ENCODE measurements at regions not wholly inside any gene's neighbourhood (a gene's known extent, or its start where the extent isn't known, plus 50 kb on each side); places are given as distances from the start of the nearest gene placed in this dataset.

DNA sequence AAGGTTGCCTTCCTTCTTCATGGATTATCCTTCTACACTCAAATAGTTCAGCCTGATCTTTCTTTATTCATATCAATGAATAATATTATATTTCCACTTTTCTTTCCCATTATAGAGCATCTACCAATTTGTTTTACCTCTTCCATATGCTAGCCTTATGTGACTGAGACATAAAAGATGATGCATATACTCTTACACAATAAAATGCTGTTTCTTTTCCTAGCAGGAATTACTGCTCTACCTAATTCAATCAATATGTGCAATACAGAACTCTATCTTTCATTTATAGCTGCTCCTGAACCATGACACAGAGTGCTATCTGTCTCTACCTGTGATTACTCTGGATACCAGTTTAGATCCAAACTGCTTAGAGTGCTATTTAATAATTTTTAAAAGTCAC is 2334.0 kb downstream of the PCDH7 start:
- Histone ChIP-seq H3K27me3 (ENCODE audit: insufficient read depth, low read length) (no peaks in the 10 kb centered on the region), H4K20me1 (ENCODE audit: insufficient read depth) (no peaks in the 10 kb centered on the region), H3K9me2 (ENCODE audit: insufficient read depth) (no peaks in the 10 kb centered on the region), H3K9me3 (ENCODE audit: control insufficient read depth in 1 of 2, insufficient read depth in 1 of 2, low read depth in 1 of 2, low read length in 2 of 2) (no peaks in the 10 kb centered on the region), H3K4me3 (replicated peaks in 1 of 2; ENCODE audit: low read depth in 1 of 2, low read length in 2 of 2) (no peak overlapping the region), H3K4me2 (ENCODE audit: low read length) (no peak overlapping the region), H3K9ac (ENCODE audit: low read length) (no peak overlapping the region), H2AFZ (ENCODE audit: low read depth, low read length, poor library complexity, severe bottlenecking) (no peak overlapping the region), H3K27ac (ENCODE audit: low read depth, low read length) (no peak overlapping the region), H3K4me1 (ENCODE audit: control insufficient read depth in 1 of 2, insufficient read depth in 2 of 2, low read length in 2 of 2) (no peaks in the 10 kb centered on the region), H3K79me2 (ENCODE audit: insufficient read depth, low read length) (no peaks in the 10 kb centered on the region), H3K36me3 (ENCODE audit: control insufficient read depth in 1 of 2, insufficient read depth in 2 of 2, low read length in 2 of 2) (no peaks in the 10 kb centered on the region)
- ChIA-PET CTCF (no interaction called here), RAD21 (ENCODE audit: low non-redundant PET in 1 of 2, low total read pairs in 2 of 2, uncharacterized antibody in 2 of 2, unreplicated experiment in 2 of 2) (no interaction called here), POLR2A (no interaction called here)
- no TSS peak for BruUV-seq (replicated peaks)
- DNase-seq (ENCODE audit: low read depth, low spot score) = no peak
- TF ChIP-seq, protein P1, sequence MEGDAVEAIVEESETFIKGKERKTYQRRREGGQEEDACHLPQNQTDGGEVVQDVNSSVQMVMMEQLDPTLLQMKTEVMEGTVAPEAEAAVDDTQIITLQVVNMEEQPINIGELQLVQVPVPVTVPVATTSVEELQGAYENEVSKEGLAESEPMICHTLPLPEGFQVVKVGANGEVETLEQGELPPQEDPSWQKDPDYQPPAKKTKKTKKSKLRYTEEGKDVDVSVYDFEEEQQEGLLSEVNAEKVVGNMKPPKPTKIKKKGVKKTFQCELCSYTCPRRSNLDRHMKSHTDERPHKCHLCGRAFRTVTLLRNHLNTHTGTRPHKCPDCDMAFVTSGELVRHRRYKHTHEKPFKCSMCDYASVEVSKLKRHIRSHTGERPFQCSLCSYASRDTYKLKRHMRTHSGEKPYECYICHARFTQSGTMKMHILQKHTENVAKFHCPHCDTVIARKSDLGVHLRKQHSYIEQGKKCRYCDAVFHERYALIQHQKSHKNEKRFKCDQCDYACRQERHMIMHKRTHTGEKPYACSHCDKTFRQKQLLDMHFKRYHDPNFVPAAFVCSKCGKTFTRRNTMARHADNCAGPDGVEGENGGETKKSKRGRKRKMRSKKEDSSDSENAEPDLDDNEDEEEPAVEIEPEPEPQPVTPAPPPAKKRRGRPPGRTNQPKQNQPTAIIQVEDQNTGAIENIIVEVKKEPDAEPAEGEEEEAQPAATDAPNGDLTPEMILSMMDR (IDR thresholded peaks at IDR 0.05 in 2 of 3, conservative IDR thresholded peaks at IDR 0.05 in 1 of 3; ENCODE audit: borderline replicate concordance in 1 of 3, insufficient read depth in 1 of 3, low read depth in 2 of 3, low read length in 2 of 3) = no peak
- TF ChIP-seq ZNF274 (IDR thresholded peaks at IDR 0.05; ENCODE audit: low read depth, low read length) (no peak), SIN3A (IDR thresholded peaks at IDR 0.05; ENCODE audit: low read depth) (no peak), FOSL1 (IDR thresholded peaks at IDR 0.05; ENCODE audit: low read depth) (no peak), JUND (IDR thresholded peaks at IDR 0.05) (no peak), EGR1 (IDR thresholded peaks at IDR 0.05; ENCODE audit: low read depth) (no peak), EZH2phosphoT487 (IDR thresholded peaks at IDR 0.05; ENCODE audit: borderline replicate concordance) (no peak), RAD21 (IDR thresholded peaks at IDR 0.05; ENCODE audit: low read depth) (no peak)
- TF ChIP-seq, protein P2, sequence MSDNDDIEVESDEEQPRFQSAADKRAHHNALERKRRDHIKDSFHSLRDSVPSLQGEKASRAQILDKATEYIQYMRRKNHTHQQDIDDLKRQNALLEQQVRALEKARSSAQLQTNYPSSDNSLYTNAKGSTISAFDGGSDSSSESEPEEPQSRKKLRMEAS (IDR thresholded peaks at IDR 0.05) = no peak
- TF ChIP-seq, protein P3, sequence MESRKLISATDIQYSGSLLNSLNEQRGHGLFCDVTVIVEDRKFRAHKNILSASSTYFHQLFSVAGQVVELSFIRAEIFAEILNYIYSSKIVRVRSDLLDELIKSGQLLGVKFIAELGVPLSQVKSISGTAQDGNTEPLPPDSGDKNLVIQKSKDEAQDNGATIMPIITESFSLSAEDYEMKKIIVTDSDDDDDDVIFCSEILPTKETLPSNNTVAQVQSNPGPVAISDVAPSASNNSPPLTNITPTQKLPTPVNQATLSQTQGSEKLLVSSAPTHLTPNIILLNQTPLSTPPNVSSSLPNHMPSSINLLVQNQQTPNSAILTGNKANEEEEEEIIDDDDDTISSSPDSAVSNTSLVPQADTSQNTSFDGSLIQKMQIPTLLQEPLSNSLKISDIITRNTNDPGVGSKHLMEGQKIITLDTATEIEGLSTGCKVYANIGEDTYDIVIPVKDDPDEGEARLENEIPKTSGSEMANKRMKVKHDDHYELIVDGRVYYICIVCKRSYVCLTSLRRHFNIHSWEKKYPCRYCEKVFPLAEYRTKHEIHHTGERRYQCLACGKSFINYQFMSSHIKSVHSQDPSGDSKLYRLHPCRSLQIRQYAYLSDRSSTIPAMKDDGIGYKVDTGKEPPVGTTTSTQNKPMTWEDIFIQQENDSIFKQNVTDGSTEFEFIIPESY (IDR thresholded peaks at IDR 0.05; ENCODE audit: extremely low read depth, insufficient replicate concordance, low read length) = no peak
- TF ChIP-seq, protein P4, sequence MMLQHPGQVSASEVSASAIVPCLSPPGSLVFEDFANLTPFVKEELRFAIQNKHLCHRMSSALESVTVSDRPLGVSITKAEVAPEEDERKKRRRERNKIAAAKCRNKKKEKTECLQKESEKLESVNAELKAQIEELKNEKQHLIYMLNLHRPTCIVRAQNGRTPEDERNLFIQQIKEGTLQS (IDR thresholded peaks at IDR 0.05) = no peak
- no peak for ATAC-seq
- intact Hi-C loops (cut with micrococcal nuclease) = no loop called here

Measured in HCT116 (cell line).